Glutamatergic neuron (in vitro differentiated cells): ENCODE measurements at regions not wholly inside any gene's neighbourhood (a gene's known extent, or its start where the extent isn't known, plus 50 kb on each side); places are given as distances from the start of the nearest gene placed in this dataset.

Experiments used
- DNase-seq: peaks from one replicate; pipeline ENCODE4 v3.0.0; 2022
- H3K27ac Mint-ChIP-seq: one replicate; pipeline ENCODE4 v1.8.0; 2020; ENCODE audit warnings: mild to moderate bottlenecking, mixed read lengths, inconsistent platforms; ENCODE audit not compliant: unreplicated experiment
- H3K27me3 Mint-ChIP-seq: one replicate; pipeline ENCODE4 v1.8.0; 2020; ENCODE audit warnings: mild to moderate bottlenecking, moderate library complexity, mixed read lengths, inconsistent platforms; ENCODE audit not compliant: unreplicated experiment
- H3K36me3 Mint-ChIP-seq: one replicate; pipeline ENCODE4 v1.8.0; 2020; ENCODE audit warnings: mild to moderate bottlenecking, mixed read lengths, inconsistent platforms; ENCODE audit not compliant: unreplicated experiment
- H3K4me1 Mint-ChIP-seq: one replicate; pipeline ENCODE4 v1.8.0; 2020; ENCODE audit warnings: mild to moderate bottlenecking, low read depth, mixed read lengths, inconsistent platforms; ENCODE audit not compliant: unreplicated experiment
- H3K4me3 Mint-ChIP-seq: one replicate; pipeline ENCODE4 v1.8.0; 2020; ENCODE audit warnings: mild to moderate bottlenecking, mixed read lengths, inconsistent platforms; ENCODE audit not compliant: unreplicated experiment
- H3K9me3 Mint-ChIP-seq: one replicate; pipeline ENCODE4 v1.8.0; 2020; ENCODE audit warnings: mild to moderate bottlenecking, moderate library complexity, mixed read lengths, inconsistent platforms; ENCODE audit not compliant: unreplicated experiment
- TF ChIP-seq, protein P1 (sequence below): fragments of 200-600 bp; sonication (generic); IDR thresholded peaks from one replicate; pipeline ENCODE4 v1.5.0; 2021; ENCODE audit not compliant: partially characterized antibody, unreplicated experiment

DNA sequence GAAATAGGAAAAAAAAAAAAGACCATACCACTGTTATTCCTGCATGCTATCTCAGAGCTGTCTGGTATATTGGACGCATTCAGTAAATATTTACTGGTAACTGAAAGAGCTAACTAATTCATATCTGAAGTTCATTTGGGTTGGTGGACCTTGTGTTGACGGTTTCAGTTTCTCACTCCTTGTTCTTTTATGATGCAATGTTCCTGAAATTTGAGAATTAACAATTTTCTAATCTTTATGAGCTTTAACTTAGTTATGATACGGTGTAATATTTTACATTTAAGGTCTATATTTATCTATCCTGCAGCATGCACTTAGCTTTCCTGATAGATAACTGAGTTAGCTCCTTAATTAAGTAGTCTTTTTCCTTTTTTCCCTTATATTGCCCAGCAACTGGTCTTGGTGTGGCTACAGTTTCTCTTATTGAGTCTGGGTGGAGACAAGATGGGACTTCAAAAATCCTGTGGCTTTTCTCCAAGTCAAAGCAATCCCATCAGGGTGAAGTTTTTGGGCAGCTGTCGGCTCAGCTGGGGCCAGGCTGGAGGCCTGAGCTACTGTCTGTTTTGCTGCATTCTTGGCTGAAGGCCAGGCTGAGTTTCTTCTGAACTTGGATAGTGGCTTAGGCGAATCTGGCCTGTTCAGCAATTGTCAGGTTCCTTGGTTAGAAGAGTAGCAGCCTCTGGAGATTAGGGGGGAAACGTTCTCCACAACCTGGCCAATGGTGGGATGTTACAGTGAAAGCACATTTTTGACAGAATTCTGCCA, 78.4 kb upstream of the MEX3C start:
- Mint-ChIP-seq H3K36me3 (no peaks in the 10 kb centered on the region), H3K9me3 (peaks cover 2% of the 10 kb centered on the region), H3K4me1 (peaks cover 2% of the 10 kb centered on the region), H3K27ac (no peak overlapping the region), H3K4me3 (no peak overlapping the region), H3K27me3 (no peaks in the 10 kb centered on the region)
- TF ChIP-seq, protein P1, sequence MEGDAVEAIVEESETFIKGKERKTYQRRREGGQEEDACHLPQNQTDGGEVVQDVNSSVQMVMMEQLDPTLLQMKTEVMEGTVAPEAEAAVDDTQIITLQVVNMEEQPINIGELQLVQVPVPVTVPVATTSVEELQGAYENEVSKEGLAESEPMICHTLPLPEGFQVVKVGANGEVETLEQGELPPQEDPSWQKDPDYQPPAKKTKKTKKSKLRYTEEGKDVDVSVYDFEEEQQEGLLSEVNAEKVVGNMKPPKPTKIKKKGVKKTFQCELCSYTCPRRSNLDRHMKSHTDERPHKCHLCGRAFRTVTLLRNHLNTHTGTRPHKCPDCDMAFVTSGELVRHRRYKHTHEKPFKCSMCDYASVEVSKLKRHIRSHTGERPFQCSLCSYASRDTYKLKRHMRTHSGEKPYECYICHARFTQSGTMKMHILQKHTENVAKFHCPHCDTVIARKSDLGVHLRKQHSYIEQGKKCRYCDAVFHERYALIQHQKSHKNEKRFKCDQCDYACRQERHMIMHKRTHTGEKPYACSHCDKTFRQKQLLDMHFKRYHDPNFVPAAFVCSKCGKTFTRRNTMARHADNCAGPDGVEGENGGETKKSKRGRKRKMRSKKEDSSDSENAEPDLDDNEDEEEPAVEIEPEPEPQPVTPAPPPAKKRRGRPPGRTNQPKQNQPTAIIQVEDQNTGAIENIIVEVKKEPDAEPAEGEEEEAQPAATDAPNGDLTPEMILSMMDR = no peak
- no peak for DNase-seq

DNA sequence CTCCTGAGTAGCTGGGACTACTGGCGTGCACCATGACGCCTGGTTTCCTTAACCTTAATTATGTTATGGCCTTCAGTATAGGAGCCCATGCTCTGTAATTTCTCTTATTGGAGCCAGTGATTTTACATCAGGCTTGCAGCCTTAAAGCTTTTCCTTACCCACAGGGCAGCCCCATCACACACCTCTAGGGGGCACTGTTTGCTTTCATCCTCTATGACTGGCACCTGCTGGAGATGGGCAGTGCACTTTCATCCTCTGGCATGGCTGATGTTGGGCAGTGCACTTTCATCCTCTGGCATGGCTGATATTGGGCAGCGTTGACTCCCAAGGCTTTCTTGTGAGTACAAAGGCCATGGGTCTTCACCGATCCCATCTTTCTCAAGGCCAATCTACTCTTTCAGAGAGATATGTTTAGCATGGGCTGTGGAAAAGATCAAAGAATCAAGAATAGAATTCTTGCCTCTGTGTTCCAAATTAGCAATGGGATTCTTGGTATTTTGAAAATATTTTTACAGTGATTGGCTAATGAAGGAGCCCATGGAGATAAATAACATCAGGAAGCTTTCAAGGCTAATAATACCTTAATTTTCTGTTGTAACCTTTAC, 80.7 kb upstream of the MEX3C start:
- TF ChIP-seq, protein P1 = peak; percentile 78
- H3K27ac Mint-ChIP-seq = no peak overlapping the region
- H3K27me3 Mint-ChIP-seq = no peaks in the 10 kb centered on the region
- no peak overlapping the region for H3K4me3 Mint-ChIP-seq
- H3K4me1 Mint-ChIP-seq = peaks cover 2% of the 10 kb centered on the region
- peak; percentile 70 for DNase-seq
- peaks cover 2% of the 10 kb centered on the region for H3K9me3 Mint-ChIP-seq
- no peaks in the 10 kb centered on the region for H3K36me3 Mint-ChIP-seq

DNA sequence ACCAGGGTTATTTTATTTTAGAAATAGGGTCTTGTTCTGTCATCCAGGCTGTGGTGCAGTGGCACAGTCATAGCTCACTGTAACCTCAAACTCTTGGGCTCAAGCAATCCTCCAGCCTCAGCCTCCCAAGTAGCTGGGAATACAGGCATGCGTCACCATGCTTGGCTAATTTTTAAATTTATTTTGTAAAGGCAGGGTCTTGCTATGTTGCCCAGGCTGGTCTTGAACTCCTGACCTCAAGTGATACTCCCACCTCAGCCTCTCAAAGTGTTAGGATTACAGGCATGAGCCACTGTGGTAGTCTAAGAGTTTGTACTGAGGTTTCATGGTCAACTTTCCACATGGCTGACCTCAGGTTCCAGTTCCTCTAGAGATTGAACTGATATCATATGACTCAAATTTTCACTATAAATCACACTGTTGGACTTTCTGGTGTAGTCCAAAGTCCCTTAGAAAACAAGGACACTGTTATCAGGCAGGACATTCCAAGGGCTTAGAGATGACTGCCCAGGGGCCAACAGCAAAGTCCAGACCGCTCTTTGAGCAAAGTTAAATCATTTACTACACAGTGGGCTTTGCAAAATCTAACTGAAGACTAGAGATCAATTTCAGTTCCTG, 82.0 kb upstream of the MEX3C start:
- Mint-ChIP-seq H3K36me3 (no peaks in the 10 kb centered on the region), H3K27ac (no peak overlapping the region), H3K9me3 (no peaks in the 10 kb centered on the region), H3K4me1 (peaks cover 2% of the 10 kb centered on the region), H3K4me3 (no peak overlapping the region), H3K27me3 (no peaks in the 10 kb centered on the region)
- DNase-seq = no peak
- TF ChIP-seq, protein P1 = no peak

DNA sequence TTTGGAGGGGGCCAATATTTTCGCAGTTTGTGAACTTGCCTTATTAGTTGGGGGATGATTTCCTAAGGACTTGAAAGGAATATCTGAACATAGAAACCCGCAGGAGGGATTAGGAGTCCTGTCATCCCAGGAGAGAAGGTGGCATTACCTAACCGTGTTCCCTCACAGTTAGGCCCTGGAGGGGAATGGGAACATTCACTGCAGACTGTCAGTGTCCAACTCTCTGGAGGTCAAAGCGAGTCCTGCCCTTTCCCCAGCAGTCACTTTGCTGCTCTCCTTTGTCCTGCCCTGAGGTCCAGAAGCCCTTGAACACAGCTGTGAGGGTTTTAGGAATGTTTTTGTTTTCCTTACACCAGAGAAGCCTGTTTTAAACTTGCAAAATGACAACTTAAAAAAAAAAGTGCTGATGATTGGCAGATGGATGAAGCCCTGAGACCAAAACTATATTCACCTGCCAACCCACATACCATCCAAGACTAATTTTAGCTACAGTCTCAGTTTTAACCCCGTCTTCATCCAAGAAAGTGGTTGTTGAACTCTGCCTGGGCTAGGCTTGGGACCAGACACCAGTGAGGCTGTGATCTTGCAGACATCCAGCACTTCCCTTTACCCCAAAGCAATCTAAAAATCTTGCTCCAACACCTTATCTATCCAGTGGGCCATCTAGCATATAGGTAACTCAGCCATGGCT, 90.5 kb upstream of the MEX3C start:
- DNase-seq = no peak
- Mint-ChIP-seq H3K4me3 (no peak overlapping the region), H3K36me3 (no peaks in the 10 kb centered on the region), H3K9me3 (no peaks in the 10 kb centered on the region), H3K27me3 (no peaks in the 10 kb centered on the region), H3K27ac (no peak overlapping the region), H3K4me1 (no peaks in the 10 kb centered on the region)
- TF ChIP-seq, protein P1 = no peak
